GM18498 (cell line): ENCODE measurements at regions not wholly inside any gene's neighbourhood (a gene's known extent, or its start where the extent isn't known, plus 50 kb on each side); places are given as distances from the start of the nearest gene placed in this dataset.
"Not testable (repeated sequence)": the region's sequence is repeated elsewhere in the genome, so short reads cannot be mapped to it uniquely, and the experiment has no call there.

Experiments used
- ATAC-seq: cut with Tn5 transposase; IDR thresholded peaks from one replicate; pipeline ENCODE4 v1.9.1; 2021; ENCODE audit warnings: mild to moderate bottlenecking, moderate library complexity; ENCODE audit not compliant: unreplicated experiment

DNA sequence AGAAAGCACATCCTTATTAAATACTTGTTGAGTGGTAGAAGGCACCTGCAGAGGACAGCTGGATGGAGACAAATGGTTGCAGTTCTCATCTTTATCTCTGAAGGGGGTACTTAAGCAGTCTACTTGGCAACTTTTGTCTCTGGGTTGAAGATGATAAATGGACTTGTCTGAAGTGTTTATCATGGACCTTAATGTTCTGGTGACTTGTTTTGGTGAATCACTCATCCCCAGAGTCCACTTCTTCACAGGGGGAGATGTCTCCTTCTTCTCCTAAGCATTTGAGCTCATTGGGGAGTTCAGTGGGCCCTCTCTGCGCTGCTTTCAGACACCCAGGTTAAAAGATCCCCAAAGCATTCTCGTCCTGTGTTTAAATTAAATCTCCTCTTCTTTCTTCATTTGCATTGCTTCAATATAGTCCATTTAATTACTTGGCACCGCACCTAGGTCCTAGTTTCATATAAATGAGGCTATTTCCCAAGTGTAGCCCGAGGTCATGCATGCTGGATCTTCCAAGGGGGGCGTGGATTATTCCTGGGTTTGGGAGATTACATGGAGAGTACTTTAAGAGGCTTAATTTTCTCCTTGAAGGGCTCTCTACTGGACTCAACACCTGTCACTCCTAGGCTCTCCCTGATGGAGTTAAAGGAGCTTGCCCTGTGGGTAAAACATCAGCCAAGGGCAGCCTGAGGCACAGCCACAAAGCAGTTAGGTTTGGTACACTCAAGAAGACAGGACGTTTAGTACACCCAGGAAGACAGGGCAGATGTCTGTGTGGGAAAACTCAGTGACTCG, 239.3 kb upstream of the C2CD4B start:
- no peak for ATAC-seq

DNA sequence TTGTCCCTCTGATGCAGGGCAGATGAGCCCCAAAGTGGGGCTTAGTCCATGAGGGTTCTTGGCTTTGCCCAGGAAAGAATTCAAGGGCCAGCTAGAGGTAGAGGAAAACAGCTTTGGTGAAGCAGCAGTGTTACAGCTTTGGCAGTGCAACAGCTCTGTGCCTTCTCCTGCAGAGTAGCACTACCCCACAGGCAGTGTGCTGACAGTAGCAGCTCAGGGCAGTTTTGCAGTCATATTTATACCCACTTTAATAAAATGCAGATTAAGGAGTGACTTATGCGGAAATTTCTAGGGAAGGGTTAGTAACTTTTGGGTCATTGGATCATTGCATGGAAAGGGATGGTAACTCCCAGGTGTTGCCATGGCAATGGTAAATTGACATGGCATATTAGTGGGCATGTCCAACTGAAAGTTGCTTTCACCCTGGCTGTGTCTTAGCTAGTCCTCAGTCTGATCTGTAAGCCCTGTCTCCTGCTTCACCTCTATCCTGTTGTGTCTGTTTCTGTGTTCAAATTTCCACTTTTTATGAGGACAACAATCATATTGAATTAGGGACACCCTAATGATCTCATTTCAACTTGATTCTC, 241.3 kb upstream of the C2CD4B start:
- ATAC-seq: no peak

DNA sequence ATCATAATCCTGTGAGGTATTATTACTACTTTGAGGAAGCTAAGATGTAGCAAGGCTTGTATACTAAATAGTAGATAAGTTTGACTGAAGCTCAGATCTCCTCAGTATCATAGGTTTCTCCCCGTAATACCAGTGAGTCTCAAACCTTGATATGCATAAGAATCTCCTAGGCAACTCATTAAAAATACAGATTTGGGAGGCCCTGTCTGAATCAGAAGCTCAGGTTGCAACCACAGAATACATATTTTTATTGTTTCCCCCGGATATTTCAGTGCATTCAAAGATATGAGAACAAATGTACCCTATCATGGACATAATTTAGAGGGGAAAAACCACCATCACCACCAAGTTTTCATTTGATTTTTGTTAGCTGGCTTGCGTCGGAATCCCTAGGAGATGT, 242.1 kb upstream of the C2CD4B start:
- no peak for ATAC-seq

DNA sequence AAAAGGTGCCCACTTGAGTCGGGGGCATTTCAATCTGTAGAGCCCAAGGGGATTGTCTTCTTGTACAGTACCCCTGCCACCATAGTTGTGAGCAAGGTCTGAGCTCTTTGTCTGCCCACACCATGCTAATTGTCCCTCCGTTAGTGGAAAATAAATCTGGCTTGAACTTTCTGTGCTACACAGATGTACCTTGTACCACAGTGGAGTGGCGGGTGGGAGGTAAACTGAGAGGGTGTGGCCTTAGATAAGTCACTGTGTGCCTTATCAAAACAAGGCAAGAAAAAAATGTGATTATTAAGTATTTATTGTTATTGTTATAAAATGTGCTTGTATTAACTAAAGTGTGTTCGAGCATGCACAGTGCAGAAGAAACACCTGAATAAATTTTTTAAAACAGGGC, 242.9 kb upstream of the C2CD4B start:
- ATAC-seq: no peak

DNA sequence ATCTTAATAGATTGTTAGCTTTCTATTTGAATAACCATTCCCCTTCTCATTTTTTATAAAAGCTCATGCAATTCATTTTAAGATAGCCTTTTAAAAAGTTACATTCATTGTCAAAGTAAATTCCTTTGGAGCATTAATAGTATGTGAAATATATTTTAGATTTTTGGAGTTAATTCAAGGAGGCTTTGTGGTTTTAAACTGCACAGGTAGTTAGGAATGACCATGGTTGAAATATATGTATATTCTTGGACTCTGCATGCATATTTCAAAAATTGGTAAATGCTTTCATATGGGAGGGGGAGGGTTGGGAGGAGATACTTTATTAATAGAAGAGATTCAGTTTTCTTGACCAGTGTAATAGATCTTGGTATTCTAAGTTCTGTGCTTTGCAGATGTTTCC, 244.4 kb upstream of the C2CD4B start:
- no peak for ATAC-seq

DNA sequence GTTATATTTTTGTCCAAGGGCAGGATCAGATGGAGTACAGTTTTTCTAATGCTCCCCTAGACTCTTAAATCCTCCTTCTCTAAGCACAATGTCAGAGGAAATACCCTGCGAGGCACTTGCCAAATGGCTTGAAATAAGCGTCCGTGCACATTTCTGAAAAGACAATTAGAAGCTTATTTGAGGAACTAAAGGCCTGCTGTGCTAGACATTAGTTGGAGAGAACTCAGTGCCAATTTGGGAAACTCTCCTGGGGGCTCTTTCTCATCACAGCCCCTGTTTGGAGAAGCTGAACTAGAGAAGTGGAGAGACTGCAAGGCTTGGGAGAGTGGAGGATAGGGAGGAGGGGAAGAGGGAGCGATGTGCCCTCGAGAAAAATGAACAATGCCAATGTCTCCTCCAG, 247.6 kb upstream of the C2CD4B start:
- no peak for ATAC-seq

DNA sequence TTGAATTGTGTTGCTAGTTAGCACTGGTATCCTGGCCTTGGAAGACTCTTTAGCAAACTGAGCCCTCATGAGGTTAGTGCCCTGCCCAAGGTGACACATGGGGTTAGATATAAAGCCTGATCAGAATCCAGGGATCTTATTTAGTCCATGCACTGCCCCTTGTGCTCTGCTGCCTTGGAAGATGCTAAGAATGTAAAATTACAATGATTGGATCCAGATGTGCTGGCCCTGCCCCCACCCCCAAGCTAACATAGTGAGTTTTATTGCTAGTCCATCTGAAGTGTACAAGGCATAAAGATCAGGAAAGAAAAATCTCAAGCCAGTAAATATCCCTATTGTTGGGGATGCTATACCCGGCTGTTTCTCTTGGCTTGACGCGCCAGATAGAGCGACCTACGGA, 248.1 kb upstream of the C2CD4B start:
- ATAC-seq: no peak

DNA sequence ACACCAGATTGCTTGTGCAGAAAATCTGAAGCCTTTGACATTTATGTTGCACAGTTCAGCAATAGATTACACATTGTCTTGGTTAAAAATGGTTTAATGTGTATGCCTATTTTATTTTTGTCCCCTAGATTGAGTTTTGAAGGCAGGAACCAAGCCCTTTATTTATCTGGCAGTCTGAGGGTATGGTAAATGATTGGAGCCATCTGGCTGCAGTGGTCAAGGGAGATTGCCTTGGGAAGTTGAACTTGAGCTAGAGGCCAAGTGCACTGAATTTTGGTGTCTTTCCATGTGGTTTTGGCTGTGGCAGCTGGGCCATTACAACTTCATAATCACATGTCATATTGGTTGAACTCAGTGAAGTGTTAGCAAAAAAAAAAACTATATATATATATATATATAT, 248.7 kb upstream of the C2CD4B start:
- ATAC-seq: no peak

DNA sequence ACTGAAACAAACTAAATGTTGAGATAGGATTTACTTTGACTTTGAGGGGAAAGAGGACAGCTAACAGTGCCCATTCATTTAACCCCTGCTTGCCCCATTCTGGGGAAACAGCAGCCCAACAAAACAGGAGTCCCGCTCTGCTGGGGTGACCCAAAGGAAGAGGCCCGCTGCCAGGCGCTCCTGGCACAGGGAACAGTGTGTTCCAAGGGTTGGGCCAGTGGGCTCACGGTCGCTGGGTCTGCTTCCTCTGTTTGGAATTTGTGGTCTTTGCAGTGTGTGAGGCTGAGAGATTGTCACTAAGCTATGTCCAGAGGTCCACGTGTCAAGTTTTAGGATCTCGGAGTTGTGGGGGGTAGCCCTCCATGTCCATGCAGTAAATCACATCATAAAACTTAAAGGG, 250.4 kb upstream of the C2CD4B start:
- ATAC-seq: no peak

DNA sequence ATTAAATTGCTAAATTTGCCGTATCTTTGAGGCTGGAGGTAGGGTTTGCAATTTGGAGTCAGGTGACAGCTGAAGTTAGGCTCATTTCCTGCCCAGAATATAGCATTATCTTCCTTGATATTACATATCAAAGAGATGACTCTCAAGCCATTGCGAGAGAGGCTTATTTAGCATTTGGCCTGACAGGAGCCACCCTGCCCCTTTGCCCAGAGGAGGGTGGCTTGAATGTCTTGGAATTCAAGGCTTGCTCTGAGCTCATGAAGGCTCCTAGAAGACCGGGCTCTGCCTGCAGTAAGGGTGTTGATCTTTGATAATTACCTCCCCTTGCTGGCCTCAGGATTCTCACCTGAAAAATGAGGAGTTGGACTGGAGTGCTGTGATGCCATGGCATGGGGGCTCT, 251.4 kb upstream of the C2CD4B start:
- ATAC-seq: no peak

DNA sequence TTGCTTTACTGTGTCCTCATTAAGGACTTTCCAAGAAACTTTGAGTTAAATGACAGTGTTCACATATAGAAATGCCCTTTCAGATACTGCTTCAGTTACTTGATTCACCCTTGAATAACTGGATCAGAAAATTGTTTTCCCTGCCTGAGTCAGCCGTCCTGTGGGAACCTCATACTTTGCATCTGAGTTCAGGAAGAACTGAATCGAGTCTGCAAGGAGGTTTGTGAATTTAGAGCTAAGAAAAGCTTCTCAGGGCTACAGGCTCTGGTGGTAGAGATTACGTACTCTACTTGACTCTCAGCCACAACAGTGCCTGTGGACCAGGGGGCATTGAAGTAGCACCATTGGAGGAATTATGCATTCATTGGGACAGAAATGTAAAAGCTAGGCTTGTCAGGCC, 252.4 kb upstream of the C2CD4B start:
- no peak for ATAC-seq

DNA sequence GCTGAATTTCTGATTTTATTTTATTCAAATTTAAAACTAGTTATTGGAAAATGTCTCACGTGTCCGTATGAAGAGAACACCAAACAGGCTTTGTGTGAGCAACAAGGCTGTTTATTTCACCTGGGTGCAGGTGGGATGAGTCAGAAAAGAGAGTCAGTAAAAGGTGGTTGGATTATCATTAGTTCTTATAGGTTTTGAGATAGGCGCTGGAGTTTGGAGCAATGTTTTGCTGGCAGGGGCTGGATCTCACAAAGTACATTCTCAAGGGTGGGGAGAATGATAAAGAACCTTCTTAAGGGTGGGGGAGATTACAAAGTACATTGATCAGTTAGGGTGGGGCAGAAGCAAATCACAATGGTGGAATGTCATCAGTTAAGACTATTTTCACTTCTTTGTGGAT, 253.4 kb upstream of the C2CD4B start:
- ATAC-seq: not testable (repeated sequence)

DNA sequence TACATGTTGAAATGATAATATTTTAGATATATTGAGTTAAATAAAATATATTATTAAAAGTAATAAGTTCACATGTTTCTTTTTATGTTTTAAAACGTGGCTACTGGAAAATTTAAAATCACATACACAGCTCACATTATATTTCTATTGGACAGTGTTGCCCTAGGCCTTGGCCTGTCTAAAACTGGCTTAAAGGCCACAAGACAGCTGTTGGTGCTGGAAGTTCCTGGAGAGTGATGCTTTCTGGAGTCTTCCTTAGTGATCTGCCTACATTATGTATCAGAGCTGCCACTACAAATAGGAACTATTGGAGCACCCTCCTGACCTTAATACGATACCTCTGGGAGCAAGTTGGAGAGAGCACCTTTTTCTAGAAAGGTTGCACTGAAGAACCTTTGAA, 254.1 kb upstream of the C2CD4B start:
- no peak for ATAC-seq

DNA sequence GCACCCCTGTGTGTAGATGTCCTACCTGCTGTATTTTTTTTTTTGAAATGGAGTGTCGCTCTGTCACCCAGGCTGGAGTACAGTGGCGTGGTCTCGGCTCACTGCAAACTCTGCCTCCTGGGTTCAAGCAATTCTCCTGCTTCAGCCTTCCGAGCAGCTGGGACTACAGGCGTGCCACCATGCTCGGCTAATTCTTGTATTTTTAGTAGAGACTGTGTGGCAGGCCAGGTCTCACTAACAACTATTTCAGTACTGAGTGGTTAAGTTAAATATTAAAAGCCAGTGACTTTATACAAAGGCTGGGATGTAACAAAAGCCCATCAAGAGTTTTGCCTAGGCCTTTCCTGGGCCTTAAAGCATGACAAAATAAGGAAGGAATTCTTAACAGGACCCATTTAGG, 255.3 kb upstream of the C2CD4B start:
- not testable (repeated sequence) for ATAC-seq

DNA sequence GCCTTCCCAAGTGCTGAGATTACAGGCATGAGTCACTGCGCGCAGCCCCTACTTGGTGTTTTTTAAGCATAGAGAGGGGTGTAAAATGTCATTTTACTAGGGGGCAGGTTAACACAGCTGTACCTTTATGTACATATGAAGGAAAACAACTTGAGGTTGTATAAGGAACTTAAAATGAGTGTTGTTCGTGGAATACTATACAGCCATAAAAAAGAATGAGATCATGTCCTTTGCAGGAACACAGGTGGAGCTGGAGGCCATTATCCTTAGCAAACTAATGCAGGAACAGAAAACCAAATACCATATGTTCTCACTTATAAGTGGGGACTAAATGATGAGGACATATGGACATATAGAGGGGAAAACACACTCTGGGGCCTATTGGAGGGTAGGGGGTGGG, 256.2 kb upstream of the C2CD4B start:
- ATAC-seq: no peak

DNA sequence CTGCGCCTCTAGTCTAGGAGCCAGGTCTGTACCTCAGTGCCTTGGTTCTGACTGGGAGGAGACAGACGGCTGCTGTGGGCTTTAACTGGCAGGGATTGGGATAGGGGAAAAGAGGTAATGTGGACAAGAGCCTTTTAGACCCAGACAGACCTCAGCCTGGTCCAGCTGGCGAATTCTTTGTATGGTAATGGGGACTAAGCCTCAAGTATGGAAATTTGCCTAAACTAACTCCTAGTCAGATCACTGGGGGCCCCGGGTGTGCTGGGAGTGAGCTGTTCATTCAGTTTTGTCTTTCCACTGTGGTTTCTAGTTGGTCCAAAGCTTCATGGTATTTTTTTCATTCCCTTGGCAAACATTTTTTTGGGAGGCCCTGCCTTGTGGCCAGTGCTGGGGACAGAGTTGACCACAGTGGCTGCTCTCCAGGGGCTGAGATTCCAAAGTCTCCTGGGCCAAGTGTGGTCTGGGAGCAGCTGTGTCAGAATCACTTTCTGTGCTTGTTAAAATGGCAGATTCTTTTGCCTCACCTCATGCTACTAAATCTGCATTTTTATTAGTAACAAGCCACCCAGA, 261.4 kb upstream of the C2CD4B start:
- no peak for ATAC-seq

DNA sequence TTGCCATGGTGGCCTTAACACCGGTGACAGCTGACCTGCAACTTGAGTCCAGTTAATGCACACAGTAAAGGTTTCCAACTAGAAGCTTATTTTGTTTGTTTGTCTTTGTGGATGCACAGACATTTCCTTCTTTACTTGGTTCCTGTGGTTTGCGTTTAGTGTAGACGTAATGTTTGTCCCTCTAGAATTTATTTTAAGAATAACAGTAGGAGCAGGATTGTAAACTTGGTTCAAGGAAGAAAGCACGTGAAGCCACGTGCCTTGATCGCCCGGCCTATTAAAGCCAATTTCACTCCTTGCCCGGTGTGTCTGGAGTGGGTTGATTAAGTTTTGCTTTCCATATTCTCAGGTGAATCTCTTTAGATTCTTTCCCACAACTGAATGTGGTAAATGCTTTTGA, 263.2 kb upstream of the C2CD4B start:
- no peak for ATAC-seq

DNA sequence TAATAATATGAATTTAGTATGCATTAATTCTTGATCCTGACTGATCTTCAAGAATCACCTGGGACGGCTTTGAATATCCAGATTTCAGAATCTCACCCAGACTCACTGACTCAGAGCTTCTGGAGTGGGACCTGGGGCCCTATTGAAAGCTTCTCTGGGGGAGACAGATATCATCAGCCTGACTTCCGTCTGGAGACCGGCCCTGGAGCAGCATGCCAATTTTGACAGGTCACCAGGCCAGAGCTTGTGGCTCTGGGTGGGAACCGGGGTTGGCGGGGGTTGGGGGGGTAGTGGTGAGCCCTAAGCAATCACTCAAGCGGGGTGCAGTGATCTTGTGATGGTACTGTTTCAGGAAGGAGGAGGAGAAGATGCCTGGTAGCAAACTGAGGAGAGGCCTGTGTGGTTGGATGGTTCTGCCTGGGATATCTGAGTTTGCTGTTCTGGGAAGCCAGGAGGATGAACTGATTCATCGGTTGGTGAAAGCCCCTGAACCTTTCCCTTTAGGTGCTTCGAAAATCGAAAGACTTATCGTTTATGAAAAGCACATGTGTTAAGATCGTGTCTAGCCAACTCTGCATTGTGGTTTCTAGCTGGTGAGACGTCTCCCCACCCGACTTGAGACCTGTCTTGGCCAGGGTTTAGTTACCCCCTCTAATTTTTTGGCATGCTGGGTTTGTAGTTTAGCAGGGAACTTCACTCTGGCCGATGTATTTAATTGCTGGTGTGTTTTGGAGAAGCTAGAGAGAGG, 263.9 kb upstream of the C2CD4B start:
- ATAC-seq: no peak

DNA sequence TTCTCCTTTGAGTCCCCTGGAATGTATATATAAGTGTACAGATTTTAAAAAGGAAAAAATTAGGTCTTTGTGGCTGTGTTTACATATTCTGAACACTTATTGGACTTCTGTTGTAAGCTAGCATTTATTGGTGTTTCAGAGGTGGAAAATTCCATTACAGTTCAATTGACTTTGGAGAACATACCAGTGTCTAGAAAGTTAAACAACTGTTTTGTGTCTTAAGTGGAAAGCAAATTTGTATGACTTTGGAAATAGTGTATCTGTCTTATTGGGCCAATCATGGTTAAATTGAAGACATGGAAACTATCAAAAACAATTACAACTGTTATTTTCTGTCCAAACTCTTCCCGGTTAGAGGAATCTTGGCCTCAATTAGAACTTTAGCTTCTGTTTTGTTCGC, 265.0 kb upstream of the C2CD4B start:
- no peak for ATAC-seq

DNA sequence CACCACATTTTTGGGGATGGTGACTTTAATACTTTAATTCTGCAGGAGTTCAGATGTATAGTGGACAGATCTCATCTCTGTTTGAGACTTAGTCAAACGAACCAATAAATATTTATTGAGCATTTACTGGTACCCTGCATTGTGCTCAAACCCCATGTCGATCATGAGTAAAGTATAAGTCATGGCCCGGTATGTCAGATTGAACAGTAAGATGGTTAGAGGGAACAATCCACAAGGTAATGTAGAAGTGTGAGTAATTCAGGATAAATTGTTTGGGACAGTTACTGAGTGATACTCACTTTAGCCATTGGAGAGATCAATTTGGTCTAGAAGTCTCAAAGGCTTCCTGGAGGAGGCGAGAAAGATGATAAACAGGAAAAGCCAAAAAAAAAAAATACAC, 265.5 kb upstream of the C2CD4B start:
- no peak for ATAC-seq

DNA sequence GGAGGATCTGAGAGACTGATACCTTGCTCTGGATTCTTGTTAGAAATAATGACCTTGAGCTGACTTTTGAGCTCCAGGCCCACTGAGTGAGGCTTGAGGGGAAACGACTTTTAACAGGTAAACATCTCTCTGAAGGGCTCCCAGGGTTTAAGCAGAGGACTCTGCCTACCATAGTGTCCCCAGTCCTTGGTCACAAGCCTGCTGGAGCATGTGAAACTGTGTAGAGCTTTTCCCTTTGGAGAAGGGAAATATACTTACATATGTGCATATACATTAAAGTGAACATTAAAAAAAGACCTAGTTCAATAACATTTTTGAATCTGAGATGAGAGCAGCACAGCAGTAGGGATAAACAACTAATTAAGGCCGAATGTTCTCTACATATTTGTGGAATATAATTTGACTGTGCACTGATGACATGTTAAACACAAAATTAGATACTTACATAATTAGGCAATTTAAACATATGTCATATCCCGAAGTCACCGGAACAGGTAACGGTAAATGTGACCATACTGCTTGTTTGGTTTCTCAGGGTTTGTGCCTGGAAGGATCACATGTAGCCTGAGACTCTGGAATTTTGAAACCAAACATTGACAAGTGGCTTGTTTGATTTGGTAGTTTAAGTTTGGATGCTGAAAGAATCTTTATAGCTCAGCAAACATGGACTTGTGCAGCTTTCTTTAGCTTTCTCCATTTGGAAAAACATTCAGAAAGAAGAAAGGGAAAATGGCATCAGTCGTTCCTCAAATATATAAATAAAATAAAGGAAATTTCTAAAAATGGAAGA, 266.1 kb upstream of the C2CD4B start:
- ATAC-seq: no peak
